HG03135 (cell line): ENCODE measurements at regions not wholly inside any gene's neighbourhood (a gene's known extent, or its start where the extent isn't known, plus 50 kb on each side); places are given as distances from the start of the nearest gene placed in this dataset.

Experiments used
- ATAC-seq: cut with Tn5 transposase; IDR thresholded peaks from one replicate; pipeline ENCODE4 v1.9.1; 2021; ENCODE audit warnings: mild to moderate bottlenecking, moderate library complexity; ENCODE audit not compliant: unreplicated experiment

GRCh38 chr2:217530392-217531090, 472.3 kb downstream of the TNS1 start:
- ATAC-seq: no peak

DNA sequence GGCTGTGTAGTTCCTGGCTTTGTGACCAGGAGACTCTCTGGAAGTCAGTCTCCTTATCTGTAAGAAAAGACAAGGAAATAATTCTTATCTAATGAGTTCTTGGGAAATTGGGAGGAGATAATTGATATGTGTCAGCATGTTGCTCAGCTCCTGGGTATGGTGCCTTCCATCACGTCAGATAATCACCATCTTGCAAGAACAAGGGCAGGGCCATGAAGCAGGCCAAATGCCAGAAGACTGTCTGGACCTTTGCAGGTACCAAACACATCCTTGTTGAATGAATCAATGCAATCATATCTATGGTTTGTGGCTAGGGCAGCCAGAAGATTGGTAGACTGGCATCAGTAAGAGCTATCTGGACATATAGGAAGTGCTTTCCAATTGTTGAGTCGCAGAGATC, 473.5 kb downstream of the TNS1 start:
- ATAC-seq: no peak

- no peak for ATAC-seq
Measured at GRCh38 chr2:217527590-217528202, 475.1 kb downstream of the TNS1 start.

- no peak for ATAC-seq
Measured at GRCh38 chr2:217525076-217525475, 477.7 kb downstream of the TNS1 start.

DNA sequence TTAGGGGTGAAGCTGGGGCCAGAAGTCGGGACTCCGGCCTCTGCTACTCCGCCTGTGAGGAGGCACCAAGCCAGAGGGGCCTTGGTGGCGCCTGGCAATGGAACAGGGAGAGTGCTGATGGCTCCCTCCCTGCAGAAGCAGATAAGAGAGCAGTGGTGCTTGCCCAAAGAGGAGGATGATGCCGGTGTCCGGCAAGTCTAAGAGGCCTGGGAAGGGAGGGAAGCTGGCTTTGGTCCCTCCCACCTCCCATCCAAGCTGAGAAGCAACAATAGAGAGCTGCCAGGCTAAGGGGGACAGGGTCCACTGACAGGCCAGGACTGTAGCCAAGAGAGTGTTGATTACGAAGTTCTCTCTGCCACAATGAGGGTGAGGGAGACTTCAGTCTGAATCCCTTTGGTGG, 479.5 kb downstream of the TNS1 start:
- no peak for ATAC-seq

GRCh38 chr2:217521820-217522219, 481.0 kb downstream of the TNS1 start:
- no peak for ATAC-seq

DNA sequence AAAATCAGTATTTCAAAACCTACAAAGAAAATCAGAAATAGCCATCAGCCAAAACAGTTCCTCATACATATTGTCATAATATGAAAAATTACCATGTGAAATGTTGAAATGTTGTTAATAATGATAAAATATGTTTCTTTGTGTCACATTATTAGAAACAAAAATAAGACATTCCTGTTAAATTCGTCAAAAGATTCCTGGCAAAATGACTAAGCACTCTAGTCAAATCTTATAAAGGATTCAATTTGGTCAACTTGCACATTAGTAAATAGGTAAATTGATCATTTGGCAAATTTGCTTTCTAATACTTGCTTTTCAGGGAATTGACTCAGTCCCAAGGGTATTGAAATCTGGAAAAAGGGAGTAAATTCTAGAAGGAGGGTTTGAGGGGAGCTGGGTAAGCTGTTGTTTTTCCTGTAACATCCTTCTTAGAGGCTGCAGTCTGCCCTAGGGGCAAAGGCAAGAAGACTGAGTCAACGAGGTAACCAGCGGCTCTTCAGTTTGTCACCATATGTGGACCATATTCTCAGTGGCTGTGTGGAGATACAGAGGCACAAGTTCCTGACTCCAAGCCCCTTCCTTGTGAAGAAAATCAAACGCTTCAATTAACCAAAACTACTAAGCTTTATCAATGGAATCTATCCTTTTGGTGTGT, 482.3 kb downstream of the TNS1 start:
- no peak for ATAC-seq

DNA sequence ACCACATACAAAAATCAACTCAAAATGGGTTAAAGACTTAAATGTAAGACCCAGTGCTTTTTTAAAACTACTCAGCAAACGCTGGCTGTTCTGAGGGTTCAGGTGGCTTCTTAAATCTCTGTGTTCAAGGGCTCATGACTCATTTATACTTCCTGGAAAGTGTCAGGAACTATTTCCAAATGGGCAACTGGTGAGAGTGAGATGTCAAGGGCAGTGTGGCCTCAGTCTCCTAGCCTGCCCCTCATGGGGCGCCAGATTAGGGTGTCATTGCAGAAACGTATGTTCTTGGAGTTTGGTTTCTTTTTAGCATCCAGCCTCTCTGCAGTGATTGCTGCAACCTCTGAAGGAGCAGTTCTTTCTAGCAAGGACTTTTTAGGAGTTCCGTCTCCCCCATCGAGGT, 485.4 kb downstream of the TNS1 start:
- no peak for ATAC-seq

DNA sequence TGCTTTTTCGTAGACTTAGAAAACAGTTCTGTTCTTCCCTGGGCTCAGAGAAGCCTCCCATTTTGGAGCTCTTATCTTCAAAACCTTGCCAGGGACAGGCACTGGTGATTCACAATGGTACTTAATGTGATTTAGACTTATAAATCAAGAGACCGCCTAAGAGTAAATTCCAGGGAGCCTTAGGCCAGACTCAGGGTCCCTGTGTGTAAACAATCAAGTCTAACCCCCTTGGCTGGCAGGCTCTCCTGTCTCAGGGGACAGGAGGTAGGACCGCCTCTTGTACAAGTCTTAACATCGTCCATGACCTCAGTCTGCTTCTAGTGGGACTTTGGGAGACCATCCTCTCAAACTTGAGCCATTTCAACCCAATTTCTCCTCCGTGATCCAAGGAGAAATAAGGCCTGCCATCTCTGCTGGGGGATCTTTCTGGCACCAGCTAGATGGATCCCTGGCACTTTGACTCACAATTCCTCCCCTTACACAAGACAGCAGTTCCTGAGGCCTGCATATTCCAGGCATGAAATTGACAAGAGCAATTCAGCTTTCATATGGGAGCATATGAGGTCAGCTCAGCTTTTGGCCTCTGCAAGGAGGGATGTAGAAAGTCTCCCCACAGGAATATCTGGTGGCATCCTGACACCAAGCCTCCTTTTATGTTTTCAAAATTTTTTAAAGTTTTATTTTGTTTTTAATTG, 487.0 kb downstream of the TNS1 start:
- ATAC-seq: no peak

- no peak for ATAC-seq
Measured at GRCh38 chr2:217513258-217513657, 489.5 kb downstream of the TNS1 start.

GRCh38 chr2:217512728-217513127, 490.1 kb downstream of the TNS1 start:
- ATAC-seq: no peak

- no peak for ATAC-seq
Measured at GRCh38 chr2:217512259-217512658, 490.5 kb downstream of the TNS1 start.

DNA sequence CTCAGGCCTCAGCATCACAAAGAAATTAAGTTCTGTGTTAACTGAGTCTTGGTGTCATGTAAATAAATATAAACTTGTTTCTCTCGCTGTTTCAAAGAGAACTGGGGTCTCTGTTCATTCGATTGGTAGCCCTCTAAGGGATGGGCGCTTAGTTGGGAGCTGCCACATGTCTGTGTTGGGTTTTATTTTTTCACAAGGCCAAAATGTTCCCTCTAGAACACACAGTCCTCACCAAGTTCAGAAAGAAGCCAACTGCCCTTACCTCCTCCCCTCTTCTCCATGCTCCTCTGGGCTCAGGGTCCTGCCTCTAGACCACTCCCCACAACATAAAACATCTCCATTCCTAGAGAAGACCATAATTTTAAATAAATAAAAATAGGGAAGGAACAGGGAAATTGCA, 490.9 kb downstream of the TNS1 start:
- ATAC-seq: no peak

DNA sequence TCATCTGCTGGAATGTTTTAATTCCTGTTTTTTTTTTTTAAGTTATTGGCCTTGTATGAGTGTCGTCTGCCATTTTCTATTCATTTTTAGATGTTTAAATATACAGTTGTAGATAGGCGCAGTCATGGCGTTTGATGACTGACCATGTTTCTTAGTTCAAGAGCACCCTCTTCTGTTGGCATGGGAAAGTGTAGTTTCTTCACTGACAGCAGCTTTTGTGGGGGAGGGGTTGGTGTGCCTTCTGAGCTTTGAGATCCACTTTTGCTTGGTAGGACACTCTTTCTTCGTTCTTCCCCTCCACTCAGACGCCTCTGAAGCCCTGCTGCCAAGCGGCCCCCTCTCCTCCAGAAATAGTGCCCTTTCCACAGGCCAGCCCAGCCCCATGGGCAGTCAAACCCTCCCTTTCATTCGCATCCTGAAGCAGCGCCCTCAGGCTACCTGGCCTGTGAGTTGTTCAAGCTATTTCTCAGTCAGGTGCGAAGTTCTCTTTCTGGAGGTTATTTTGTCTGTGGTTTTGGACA, 492.0 kb downstream of the TNS1 start:
- no peak for ATAC-seq

GRCh38 chr2:217505303-217505702, 497.5 kb downstream of the TNS1 start:
- no peak for ATAC-seq

DNA sequence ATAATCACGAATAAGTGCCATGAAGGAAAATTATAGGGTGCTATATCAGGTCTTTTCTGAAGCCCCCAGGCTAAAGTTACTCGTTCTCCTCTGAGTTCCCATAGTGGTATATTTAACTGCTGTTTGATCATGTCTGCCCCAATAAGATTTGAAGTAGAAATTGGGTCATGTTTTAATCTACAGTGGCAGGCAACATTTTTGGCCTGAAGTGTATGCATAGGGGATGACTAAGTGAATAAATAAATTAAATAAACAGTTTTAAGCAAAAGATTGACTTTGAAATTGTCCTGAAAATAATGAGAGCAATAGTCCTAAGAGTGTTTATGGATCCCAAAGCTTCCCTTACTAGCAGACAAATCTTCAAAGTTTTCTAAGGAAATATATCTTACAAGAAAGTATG, 500.9 kb downstream of the TNS1 start:
- no peak for ATAC-seq

- no peak for ATAC-seq
Measured at GRCh38 chr2:217497843-217498377, 504.9 kb downstream of the TNS1 start.

DNA sequence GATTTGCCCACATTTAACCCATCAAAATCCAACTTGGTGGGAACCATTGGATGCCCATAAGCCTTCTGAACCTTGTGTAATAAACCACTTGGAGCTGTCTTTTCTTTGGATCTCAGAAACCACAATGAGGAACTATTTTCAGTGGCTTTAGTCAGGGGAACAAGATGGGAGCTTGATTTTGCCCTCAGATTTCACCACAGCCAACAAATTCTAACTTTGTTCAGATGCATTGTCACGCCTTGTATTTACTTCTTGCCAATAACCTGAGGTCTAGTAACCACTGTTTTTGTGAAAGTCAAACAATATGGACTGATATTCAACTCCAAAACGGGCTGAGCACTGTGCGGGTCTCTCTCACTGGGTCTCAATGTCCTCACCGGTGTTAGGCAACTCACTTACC, 508.2 kb downstream of the TNS1 start:
- no peak for ATAC-seq

DNA sequence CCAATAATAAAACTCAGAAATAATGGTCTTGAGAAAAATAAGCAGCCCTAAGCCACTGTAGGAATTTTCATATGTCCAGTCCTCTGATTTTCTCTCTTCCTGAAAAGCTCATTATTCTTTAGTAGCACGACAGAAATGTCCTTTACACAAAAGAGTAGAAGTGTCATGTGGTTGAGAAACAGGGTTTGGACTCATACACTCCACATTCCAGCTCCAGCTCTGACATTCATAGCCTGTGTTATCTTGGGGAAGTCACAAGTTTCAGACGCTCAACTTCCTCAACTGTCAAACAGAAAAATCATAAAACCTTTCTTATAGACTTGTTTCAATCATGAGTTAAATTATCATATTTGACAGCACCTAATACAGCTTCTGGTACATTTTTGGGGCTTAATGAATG, 511.5 kb downstream of the TNS1 start:
- ATAC-seq: no peak

- ATAC-seq: no peak
Measured at GRCh38 chr2:217489145-217489960, 513.4 kb downstream of the TNS1 start.
